ENCODE measurements at regions not wholly inside any gene's neighbourhood (a gene's known extent, or its start where the extent isn't known, plus 50 kb on each side); places are given as distances from the start of the nearest gene placed in this dataset.
"Not testable (repeated sequence)": the region's sequence is repeated elsewhere in the genome, so short reads cannot be mapped to it uniquely, and the experiment has no call there.

- peaks cover 0 to 11% (median 5%) of the 10 kb centered on the region in 7 donors for H3K9me3 Mint-ChIP-seq
- not testable (repeated sequence) for H3K36me3 Mint-ChIP-seq; ATAC-seq (ENCODE audit: low read depth in 2 of 2)
These were observed 220.4 kb upstream of the GLRA2 start for GRCh38 chrX:14308976-14309375.

GRCh38 chrX:14303891-14304290 lies 225.4 kb upstream of the GLRA2 start:
- Mint-ChIP-seq H3K4me3 (no peak overlapping the region), H3K27me3 (no peaks in the 10 kb centered on the region), H3K36me3 (no peaks in the 10 kb centered on the region), H3K9me3 (peaks cover 0 to 4% (median under 1%) of the 10 kb centered on the region in 7 donors), H3K4me1 (no peaks in the 10 kb centered on the region), H3K27ac (no peak overlapping the region)
- DNase-seq (no peak), ATAC-seq (ENCODE audit: low read depth in 2 of 2) (no peak)

More at GRCh38 chrX:14308976-14309375, 220.4 kb upstream of the GLRA2 start:
- not testable (repeated sequence) for H3K27ac Mint-ChIP-seq, H3K4me1 Mint-ChIP-seq, DNase-seq, H3K27me3 Mint-ChIP-seq, H3K4me3 Mint-ChIP-seq

GRCh38 chrX:14302561-14302960 lies 226.8 kb upstream of the GLRA2 start:
- not testable (repeated sequence) for H3K27me3 Mint-ChIP-seq; H3K4me3 Mint-ChIP-seq; ATAC-seq (ENCODE audit: low read depth in 2 of 2); H3K4me1 Mint-ChIP-seq; H3K9me3 Mint-ChIP-seq; DNase-seq; H3K27ac Mint-ChIP-seq; H3K36me3 Mint-ChIP-seq

- Mint-ChIP-seq H3K4me3 (no peak overlapping the region), H3K27me3 (no peaks in the 10 kb centered on the region), H3K36me3 (no peaks in the 10 kb centered on the region), H3K9me3 (peaks cover 0 to 2% (median 0%) of the 10 kb centered on the region in 7 donors), H3K4me1 (no peaks in the 10 kb centered on the region), H3K27ac (no peak overlapping the region)
- DNase-seq (no peak), ATAC-seq (ENCODE audit: low read depth in 2 of 2) (no peak)
These were observed 229.0 kb upstream of the GLRA2 start for GRCh38 chrX:14300376-14300775.

- no peaks in the 10 kb centered on the region for H3K36me3 Mint-ChIP-seq
- H3K4me3 Mint-ChIP-seq: no peak overlapping the region
- DNase-seq: no peak
- H3K4me1 Mint-ChIP-seq: no peaks in the 10 kb centered on the region
- no peak for ATAC-seq (ENCODE audit: low read depth in 2 of 2)
- H3K27me3 Mint-ChIP-seq: no peaks in the 10 kb centered on the region
- no peak overlapping the region for H3K27ac Mint-ChIP-seq
- peaks cover 0 to 12% (median 2%) of the 10 kb centered on the region in 7 donors for H3K9me3 Mint-ChIP-seq
These were observed 233.9 kb upstream of the GLRA2 start for GRCh38 chrX:14295426-14295825.

- Mint-ChIP-seq H3K36me3 (no peaks in the 10 kb centered on the region), H3K4me3 (no peak overlapping the region), H3K9me3 (peaks cover 0 to 15% (median 5%) of the 10 kb centered on the region in 7 donors), H3K27me3 (no peaks in the 10 kb centered on the region), H3K4me1 (no peaks in the 10 kb centered on the region), H3K27ac (no peak overlapping the region)
- ATAC-seq (ENCODE audit: low read depth in 2 of 2): no peak
- no peak for DNase-seq
These were observed 237.5 kb upstream of the GLRA2 start for GRCh38 chrX:14291666-14292500.

GRCh38 chrX:14290335-14290734 lies 239.0 kb upstream of the GLRA2 start:
- Mint-ChIP-seq H3K27ac (no peak overlapping the region), H3K4me1 (no peaks in the 10 kb centered on the region), H3K27me3 (no peaks in the 10 kb centered on the region), H3K36me3 (no peaks in the 10 kb centered on the region), H3K4me3 (no peak overlapping the region), H3K9me3 (peaks cover 0 to 15% (median 4%) of the 10 kb centered on the region in 7 donors)
- no peak for ATAC-seq (ENCODE audit: low read depth in 2 of 2)
- no peak for DNase-seq

GRCh38 chrX:14274691-14275090 lies 245.0 kb upstream of the GEMIN8 start:
- Mint-ChIP-seq H3K27ac (no peak overlapping the region), H3K4me1 (no peaks in the 10 kb centered on the region), H3K36me3 (no peaks in the 10 kb centered on the region), H3K27me3 (no peaks in the 10 kb centered on the region), H3K9me3 (peaks cover 2 to 18% (median 4%) of the 10 kb centered on the region in 7 donors), H3K4me3 (no peak overlapping the region)
- ATAC-seq (ENCODE audit: low read depth in 2 of 2) (no peak), DNase-seq (no peak)

GRCh38 chrX:14267216-14267615 lies 237.5 kb upstream of the GEMIN8 start:
- Mint-ChIP-seq H3K27ac (no peak overlapping the region), H3K27me3 (peaks cover 0 to 4% (median 4%) of the 10 kb centered on the region in 3 donors), H3K36me3 (no peaks in the 10 kb centered on the region), H3K9me3 (peaks cover 0 to 6% (median 3%) of the 10 kb centered on the region in 7 donors), H3K4me3 (no peak overlapping the region), H3K4me1 (no peaks in the 10 kb centered on the region)
- ATAC-seq (ENCODE audit: low read depth in 2 of 2) (no peak), DNase-seq (no peak)

GRCh38 chrX:14266705-14267104 lies 237.0 kb upstream of the GEMIN8 start:
- no peak for DNase-seq
- no peaks in the 10 kb centered on the region for H3K4me1 Mint-ChIP-seq
- peaks cover 0 to 6% (median 3%) of the 10 kb centered on the region in 7 donors for H3K9me3 Mint-ChIP-seq
- H3K36me3 Mint-ChIP-seq: no peaks in the 10 kb centered on the region
- H3K27ac Mint-ChIP-seq: no peak overlapping the region
- peaks cover 0 to 4% (median 4%) of the 10 kb centered on the region in 3 donors for H3K27me3 Mint-ChIP-seq
- no peak for ATAC-seq (ENCODE audit: low read depth in 2 of 2)
- no peak overlapping the region for H3K4me3 Mint-ChIP-seq

GRCh38 chrX:14243823-14244222 lies 214.1 kb upstream of the GEMIN8 start:
- H3K27me3 Mint-ChIP-seq: no peaks in the 10 kb centered on the region
- H3K27ac Mint-ChIP-seq: no peak overlapping the region
- ATAC-seq (ENCODE audit: low read depth in 2 of 2) (no peak), DNase-seq (no peak)
- no peaks in the 10 kb centered on the region for H3K4me1 Mint-ChIP-seq
- H3K36me3 Mint-ChIP-seq: no peaks in the 10 kb centered on the region
- peaks cover 0 to 16% (median 4%) of the 10 kb centered on the region in 7 donors for H3K9me3 Mint-ChIP-seq
- H3K4me3 Mint-ChIP-seq: no peak overlapping the region

GRCh38 chrX:14235004-14235403 lies 205.3 kb upstream of the GEMIN8 start:
- H3K27ac Mint-ChIP-seq: no peak overlapping the region
- H3K27me3 Mint-ChIP-seq: peaks cover 0 to 6% (median 4%) of the 10 kb centered on the region in 3 donors
- no peaks in the 10 kb centered on the region for H3K36me3 Mint-ChIP-seq
- peaks cover 5 to 28% (median 14%) of the 10 kb centered on the region in 7 donors for H3K9me3 Mint-ChIP-seq
- ATAC-seq (ENCODE audit: low read depth in 2 of 2) (no peak), DNase-seq (no peak)
- no peaks in the 10 kb centered on the region for H3K4me1 Mint-ChIP-seq
- no peak overlapping the region for H3K4me3 Mint-ChIP-seq

- DNase-seq: no peak
- Mint-ChIP-seq H3K27ac (no peak overlapping the region), H3K4me1 (no peaks in the 10 kb centered on the region), H3K27me3 (peaks cover 0 to 6% (median 4%) of the 10 kb centered on the region in 3 donors), H3K36me3 (no peaks in the 10 kb centered on the region), H3K4me3 (no peak overlapping the region), H3K9me3 (peaks cover 4 to 40% (median 13%) of the 10 kb centered on the region in 7 donors)
- no peak for ATAC-seq (ENCODE audit: low read depth in 2 of 2)
These were observed 203.0 kb upstream of the GEMIN8 start for GRCh38 chrX:14232688-14233087.

- Mint-ChIP-seq H3K9me3 (peaks cover 0 to 23% (median 6%) of the 10 kb centered on the region in 7 donors), H3K36me3 (no peaks in the 10 kb centered on the region), H3K27ac (no peak overlapping the region), H3K4me3 (no peak overlapping the region), H3K27me3 (peaks cover 0 to under 1% (median 0%) of the 10 kb centered on the region in 3 donors), H3K4me1 (no peaks in the 10 kb centered on the region)
- ATAC-seq (ENCODE audit: low read depth in 2 of 2) (no peak), DNase-seq (no peak)
These were observed 198.9 kb upstream of the GEMIN8 start for GRCh38 chrX:14228611-14229010.

Data from naive B cell (primary cell).